ENCODE measurements at regions not wholly inside any gene's neighbourhood (a gene's known extent, or its start where the extent isn't known, plus 50 kb on each side); places are given as distances from the start of the nearest gene placed in this dataset.

- ATAC-seq (no peak), DNase-seq (ENCODE audit: low read depth, low spot score) (no peak), FAIRE-seq (no peak)
- SMC1A ChIA-PET (ENCODE audit: uncharacterized antibody, unreplicated experiment) = no interaction called here
- Histone ChIP-seq H3K27me3 (replicated peaks in 1 of 2; ENCODE audit: control insufficient read depth in 2 of 2, insufficient read depth in 2 of 2, low read length in 1 of 2) (no peaks in the 10 kb centered on the region), H3K4me2 (ENCODE audit: control insufficient read depth, insufficient read depth) (no peak overlapping the region), H2AFZ (ENCODE audit: control insufficient read depth, low read depth, low read length) (no peak overlapping the region), H4K20me1 (ENCODE audit: control insufficient read depth, insufficient read depth) (no peaks in the 10 kb centered on the region), H3K4me3 (no peak overlapping the region), H3K4me1 (ENCODE audit: control insufficient read depth, insufficient read depth, low read length) (no peaks in the 10 kb centered on the region), H3K79me2 (ENCODE audit: control insufficient read depth, insufficient read depth, low read length) (no peaks in the 10 kb centered on the region), H3K9ac (ENCODE audit: control insufficient read depth, insufficient read depth, low read length) (no peak overlapping the region), H3K27ac (ENCODE audit: control insufficient read depth, insufficient read depth) (no peak overlapping the region), H3K9me3 (replicated peaks; ENCODE audit: control insufficient read depth, insufficient read depth, low read length) (no peaks in the 10 kb centered on the region), H3K36me3 (ENCODE audit: control insufficient read depth in 2 of 2, insufficient read depth in 2 of 2, low read length in 1 of 2) (no peaks in the 10 kb centered on the region)
- TF ChIP-seq ZNF384 (IDR thresholded peaks at IDR 0.05; ENCODE audit: borderline replicate concordance, low read depth, low read length) = no peak
- no peak for TF ChIP-seq PAX8 (IDR thresholded peaks at IDR 0.05)
- no peak for TF ChIP-seq EP300 (IDR thresholded peaks at IDR 0.05; ENCODE audit: borderline replicate concordance in 1 of 2, control insufficient read depth in 1 of 2, low read depth in 2 of 2, low read length in 2 of 2)
- TF ChIP-seq RELB (IDR thresholded peaks at IDR 0.05; ENCODE audit: low read depth) = no peak
- TF ChIP-seq YY1 (IDR thresholded peaks at IDR 0.05; ENCODE audit: low read depth, low read length) = no peak
- no peak for TF ChIP-seq NFXL1 (IDR thresholded peaks at IDR 0.05; ENCODE audit: borderline replicate concordance)
- no peak for TF ChIP-seq PBX3 (IDR thresholded peaks at IDR 0.05; ENCODE audit: insufficient replicate concordance, low read depth, low read length)
- no peak for TF ChIP-seq CHD2 (IDR thresholded peaks at IDR 0.05; ENCODE audit: borderline replicate concordance, low read depth, low read length)
- no peak for TF ChIP-seq ESRRA (IDR thresholded peaks at IDR 0.05; ENCODE audit: low read length)
- TF ChIP-seq ZBTB33 (IDR thresholded peaks at IDR 0.05) = no peak
- TF ChIP-seq BMI1 (IDR thresholded peaks at IDR 0.05; ENCODE audit: borderline replicate concordance) = no peak
- TF ChIP-seq ZBED1 (IDR thresholded peaks at IDR 0.05; ENCODE audit: borderline replicate concordance) = no peak
- TF ChIP-seq IKZF1 (conservative IDR thresholded peaks at IDR 0.05) = no peak
- TF ChIP-seq RBBP5 (conservative IDR thresholded peaks at IDR 0.05) = no peak
- no peak for TF ChIP-seq ZNF207 (IDR thresholded peaks at IDR 0.05; ENCODE audit: borderline replicate concordance)
- in situ Hi-C loops (cut with MboI) (no loop called here), intact Hi-C loops (cut with micrococcal nuclease; ENCODE audit: unreplicated experiment) (no loop called here)
- CTCF ChIA-PET = no interaction called here
- 0% methylated on average over 2 of the region's 2 CpGs for WGBS (ENCODE audit: insufficient coverage, insufficient replicate concordance, low lambda C conversion rate, missing lambda C conversion rate)
- RAD21 ChIA-PET (ENCODE audit: unreplicated experiment) = no interaction called here
- no TSS peak for BruUV-seq (replicated peaks)
- POLR2A ChIA-PET = no interaction called here
Measured at GRCh38 chr13:74819549-74819948, 662.4 kb downstream of the TBC1D4 start.
